OCI-M2 (cell line): ENCODE measurements at regions not wholly inside any gene's neighbourhood (a gene's known extent, or its start where the extent isn't known, plus 50 kb on each side); places are given as distances from the start of the nearest gene placed in this dataset.

Experiments
- DNase-seq: peaks from one replicate; lab custom pipeline; 2025; ENCODE audit not compliant: unreplicated experiment; lab: John Stamatoyannopoulos, UW

DNA sequence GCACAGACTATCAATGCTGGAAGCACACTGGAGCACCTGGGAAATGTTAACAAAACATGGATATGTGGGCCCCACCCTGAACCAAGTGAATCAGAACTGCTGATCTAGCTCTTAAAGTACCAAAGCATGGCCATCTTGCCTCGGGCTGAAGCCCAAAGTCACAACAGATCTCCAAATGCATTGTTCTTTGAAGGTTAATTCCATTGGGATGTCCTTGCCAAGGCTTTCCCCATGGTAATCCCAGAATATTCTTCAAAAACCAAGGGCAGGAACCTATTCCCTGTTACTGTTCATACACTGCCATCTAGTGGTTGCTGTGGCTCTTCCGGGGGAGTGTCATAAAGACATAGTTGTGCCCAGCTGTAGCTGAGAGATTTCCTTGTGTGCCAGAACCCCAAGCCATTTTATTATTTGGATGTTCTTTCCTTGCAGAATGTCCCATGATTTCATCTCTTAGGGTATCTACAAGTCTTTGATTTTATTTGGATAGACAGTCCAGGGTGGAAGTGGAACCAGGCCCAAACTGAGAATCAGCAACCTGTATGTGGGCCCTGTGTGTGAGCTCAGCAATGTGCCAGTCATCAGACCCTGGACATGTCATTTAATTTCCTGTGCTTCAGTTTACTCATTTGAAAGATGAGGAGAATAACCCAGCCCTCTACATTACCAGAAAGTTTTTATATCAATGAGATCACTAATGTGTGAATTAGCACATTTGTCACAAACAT is 290.0 kb downstream of the ACTL7B start:
- no peak for DNase-seq

DNA sequence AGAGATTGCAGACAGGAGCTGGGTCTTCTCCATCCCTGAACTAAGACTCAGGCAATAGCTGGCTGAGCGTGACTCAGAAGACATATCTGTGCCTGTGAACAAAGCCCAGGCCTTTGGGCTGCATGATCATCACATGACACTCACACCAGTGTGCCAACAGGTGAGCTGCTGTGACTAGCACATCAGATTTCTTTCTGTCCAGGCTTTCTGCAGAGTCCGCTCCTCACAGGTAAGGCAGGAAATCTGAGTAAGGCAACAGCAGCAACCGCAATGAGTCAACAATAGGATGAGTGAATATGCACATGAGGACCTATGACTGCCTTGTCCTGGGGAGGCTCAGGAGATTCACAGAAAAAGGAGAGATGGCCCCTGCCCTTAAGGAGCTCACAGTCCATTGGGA is 293.6 kb downstream of the ACTL7B start:
- no peak for DNase-seq

DNA sequence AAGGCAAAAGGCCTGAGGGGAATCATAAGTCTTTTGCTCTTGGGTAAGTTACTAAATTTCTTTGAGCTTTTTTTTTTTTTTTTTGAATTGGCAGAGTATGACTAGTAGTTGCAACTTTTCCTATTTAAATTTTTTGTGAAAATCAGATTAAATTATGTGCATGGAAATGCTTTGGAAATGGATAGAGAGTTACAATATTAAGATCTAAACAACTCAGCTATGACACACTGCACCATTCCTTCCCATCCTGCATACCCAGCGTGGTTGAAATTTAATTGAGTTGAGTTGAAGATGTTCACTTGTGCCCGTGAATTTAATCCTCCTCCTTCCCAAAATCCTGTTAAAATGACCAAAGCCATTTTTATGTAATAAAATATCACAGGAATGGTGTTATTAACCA is 296.4 kb downstream of the ACTL7B start:
- no peak for DNase-seq

DNA sequence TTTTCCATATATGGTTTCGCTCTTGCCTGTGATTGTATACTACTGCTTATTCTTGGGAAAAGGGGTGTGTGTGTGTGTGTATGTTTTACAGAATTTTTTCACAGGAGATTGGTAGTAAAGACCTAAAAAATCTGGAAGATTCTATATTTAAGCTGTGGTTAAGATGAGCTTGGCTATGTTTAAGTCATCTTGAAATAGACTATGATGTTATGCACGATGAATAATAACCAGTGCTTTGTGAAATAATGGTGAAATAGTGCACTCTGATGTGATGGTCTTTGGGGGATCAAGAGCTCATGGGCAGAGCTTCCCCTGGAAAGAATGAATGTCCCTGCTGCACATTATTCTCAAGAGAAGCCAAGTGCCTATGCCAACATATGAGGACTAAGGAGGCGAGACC is 301.0 kb downstream of the ACTL7B start:
- DNase-seq: no peak

DNA sequence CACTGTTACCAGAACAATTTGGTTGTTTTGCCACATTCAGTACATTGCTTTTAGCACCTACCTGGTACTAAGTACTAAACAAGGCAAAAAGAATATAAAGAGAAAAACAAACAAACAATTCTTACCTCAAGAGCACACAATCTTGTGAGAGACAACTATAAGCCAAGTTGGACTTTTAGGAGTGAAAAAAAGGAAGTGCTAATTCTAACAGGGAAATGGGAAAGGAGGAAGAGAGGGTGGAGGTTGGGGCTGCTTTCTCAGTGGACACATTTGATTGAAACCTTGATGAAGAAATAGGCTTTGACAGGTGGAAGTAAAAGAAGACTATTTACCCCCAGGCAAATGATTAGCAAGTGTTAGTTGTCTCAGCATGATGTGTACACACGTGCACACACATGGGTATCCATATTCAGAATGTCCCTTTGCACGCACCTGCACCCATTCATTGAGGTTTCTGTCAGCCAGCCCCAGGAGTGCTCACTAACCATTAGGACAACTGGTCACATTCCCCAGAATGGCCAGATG is 302.6 kb downstream of the ACTL7B start:
- DNase-seq: no peak

DNA sequence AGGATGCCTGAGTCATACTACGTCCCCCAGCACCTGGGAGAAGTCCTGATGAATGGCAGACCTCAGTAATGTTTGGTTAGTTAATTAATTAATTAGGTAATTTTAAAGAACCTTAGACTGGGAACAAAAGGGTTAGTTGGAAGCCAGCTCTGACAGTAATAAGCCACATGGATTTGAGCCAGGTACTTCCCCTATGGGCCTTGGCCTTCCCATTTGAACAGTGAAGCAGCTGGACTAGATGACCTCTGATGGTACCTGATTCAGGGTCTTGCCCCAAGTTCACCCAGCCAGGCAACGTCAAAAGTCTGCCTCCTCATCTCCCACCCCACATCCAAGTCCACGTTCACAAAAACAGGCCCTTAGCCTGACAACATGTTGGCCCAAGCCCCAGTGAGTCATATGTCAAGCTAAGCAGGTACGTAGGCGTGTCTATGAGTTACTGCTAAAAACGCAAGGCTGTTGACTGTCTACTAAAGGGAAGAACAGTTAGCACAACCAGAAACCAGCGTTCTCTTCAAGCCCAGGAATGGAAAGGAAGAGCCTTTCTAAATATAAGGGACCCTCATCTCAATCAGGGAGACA is 303.2 kb downstream of the ACTL7B start:
- no peak for DNase-seq

DNA sequence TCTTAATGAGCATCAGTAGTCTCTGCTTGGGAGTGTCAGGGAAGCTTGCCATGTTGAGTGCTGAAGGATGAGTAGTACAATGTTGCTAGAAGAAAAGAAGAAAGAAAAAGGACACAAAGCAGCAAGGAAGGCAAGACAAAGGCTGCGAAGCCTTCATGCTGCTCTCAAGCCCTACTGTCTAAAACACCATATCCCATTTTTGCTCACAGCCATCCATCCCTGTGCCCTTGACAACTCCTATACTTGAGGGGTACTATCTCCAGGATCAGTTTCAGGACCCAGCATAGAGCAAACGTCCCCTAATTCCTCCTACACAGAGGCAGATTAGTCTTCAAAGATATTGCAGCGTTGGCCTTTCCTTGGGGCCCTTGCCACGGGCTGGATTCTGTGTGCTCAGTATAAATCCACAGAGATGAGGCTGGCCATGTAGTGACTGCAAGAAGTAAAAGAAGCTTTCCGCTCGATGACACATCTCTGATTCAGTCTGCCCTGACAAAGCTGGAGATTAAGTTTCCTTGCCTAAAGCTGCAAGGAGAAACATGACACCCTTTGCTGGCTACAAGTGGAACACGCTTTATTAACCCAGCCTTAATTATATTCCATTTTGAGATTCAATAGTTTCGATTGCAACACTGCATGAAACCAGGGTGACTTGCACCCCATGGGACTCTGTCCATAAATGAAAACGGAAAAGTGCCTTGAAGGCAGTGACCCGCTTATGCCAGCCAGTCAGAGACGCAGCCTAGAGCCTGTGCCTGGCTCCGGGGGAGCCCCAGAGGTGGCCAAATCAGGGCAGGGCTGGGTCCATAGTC is 304.6 kb downstream of the ACTL7B start:
- no peak for DNase-seq

DNA sequence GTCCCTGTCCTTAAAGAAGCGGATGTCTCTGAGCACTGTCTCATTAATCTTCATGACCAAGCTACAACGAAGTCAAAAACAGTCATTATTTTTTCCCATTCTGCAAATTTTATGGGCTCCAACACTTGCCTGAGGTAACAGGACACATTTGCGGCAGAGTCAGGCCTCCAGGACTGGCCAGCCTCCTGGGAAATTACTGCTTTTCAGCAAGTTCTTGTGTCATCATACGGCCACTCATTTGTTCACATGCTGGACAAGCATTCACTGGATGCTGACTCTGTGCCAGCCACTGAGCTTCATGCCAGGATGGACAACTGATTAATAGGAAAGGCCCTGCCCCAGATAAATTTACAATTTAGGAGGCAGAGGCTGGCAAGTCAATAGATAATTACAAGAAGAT is 305.7 kb downstream of the ACTL7B start:
- no peak for DNase-seq

DNA sequence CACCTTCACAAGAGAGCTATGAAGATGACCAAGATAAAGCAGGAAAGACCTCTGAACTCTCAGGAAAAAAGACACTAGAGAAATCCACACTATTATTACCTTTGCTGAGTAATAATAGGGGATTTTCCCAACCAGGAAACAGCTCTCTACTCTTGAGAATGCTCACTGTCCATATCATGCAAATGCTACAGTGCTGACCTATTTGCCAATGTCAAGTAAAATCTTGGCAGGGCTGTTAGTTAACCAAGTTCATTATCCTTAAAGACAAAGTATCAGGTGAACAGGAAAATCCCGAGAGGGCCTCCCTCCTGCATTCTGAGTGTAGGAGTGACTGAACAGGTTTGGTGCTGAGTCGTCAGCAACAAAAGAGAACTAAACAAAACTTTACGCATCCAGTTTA is 306.6 kb downstream of the ACTL7B start:
- no peak for DNase-seq

DNA sequence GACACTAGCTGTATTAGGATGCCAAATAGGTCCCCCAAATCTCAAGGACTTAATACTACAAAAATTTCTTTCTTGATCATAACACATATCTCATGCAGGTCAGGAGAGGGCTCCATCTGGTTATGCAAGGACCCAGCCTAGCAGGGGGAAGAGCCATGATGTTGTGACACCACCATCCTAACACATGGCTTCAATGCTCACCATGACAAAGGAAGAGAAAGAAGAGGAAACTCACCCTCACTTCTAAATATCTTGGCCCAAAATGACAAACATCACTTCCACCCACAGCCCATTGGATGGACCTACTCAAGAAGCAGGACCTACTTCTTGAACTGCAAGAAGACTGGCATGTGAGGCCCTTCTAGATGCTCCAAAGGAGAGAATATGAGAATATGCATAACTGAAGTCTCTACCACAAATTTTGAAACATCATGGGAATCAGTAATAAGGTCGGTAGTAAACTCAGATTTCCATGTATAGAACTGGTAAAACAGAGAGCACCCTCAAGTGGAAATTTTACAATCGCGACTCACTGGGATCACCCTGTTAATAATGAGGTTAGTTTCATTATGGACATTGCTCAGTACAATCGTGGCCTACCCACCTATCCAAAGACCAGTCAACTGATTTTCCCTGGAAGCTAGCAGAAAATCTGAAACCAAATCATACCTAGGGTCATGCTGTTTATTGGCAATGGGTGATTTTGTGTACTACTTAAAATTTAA is 308.2 kb downstream of the ACTL7B start:
- no peak for DNase-seq

DNA sequence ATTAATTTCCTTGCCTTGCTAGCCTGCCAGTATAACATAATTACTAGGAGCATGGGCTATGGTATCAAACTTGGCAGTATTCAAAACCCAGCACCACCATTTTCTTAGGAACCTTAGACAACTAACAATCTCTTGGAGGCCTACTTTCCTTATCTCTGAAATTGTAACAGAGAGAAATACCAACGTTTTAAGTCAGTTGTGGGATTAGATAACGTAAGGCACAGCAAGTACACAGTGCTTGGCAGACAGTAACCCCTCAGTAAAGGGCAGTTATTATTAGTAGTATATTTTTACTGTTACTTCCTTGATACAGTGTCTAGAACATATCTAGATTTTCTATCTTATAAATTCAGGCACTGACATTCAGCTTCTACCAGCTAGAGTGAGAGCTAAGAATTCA is 309.6 kb downstream of the ACTL7B start:
- no peak for DNase-seq

DNA sequence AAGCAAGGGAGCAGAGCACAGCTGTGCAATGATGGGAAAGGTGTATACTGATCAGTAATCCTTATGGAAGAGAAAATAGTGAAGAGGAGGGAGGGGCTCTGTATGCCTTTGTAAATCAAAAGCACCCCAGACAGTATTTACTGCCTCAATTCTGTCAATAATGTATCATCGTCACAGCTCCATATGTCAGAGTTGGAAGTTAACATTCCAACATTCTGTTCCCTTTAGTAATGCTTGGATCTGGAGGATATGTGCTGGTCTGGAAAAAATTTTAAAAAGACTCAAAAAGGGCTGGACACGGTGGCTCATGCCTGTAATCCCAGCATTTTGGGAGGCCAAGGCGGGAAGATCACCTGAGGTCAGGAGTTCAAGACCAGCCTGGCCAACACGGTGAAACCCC is 310.4 kb downstream of the ACTL7B start:
- no peak for DNase-seq

DNA sequence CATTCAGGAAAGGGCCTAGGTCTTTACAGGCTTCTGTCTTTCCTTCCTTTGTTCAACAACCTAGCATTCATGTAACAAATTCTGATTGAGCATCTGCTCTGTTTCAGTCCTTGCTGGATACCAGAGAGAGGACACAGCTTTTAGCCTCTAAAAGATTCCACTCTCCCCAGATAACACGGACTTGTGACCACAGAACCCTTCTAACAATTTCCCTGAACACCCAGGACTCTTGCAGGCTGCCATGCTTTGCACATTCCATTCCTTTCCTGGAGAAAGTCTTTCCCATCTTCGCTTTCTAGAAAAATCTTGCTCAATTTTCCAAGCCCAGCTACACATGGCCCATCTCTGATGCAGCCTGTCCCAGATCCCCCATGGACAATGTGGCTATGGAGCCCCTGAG is 310.9 kb downstream of the ACTL7B start:
- DNase-seq: no peak

DNA sequence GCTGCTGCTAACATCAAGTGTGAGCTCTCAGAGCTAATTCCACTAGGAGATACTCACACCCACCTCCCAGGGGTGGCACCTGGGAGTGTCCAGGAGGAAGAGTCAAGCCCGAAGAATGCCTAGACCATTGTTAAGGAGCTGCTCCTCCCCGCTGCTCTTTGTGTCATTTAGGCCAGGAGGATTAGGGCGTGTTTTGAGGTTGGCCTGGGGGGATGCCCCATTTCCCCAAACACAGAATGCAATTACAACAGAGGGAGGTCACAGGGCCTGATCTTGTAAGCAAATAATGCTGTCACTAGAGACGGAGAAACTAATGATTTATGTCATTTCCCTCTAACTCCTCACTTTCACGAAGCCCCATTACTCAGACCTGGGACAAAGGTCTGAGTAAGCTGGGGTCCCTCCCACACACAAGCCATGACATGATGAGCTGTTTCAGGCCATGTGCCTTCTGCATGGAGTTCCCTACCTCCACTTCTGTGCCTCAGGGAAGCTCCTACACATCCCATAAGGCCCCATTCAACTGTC is 312.5 kb downstream of the ACTL7B start:
- DNase-seq: no peak

DNA sequence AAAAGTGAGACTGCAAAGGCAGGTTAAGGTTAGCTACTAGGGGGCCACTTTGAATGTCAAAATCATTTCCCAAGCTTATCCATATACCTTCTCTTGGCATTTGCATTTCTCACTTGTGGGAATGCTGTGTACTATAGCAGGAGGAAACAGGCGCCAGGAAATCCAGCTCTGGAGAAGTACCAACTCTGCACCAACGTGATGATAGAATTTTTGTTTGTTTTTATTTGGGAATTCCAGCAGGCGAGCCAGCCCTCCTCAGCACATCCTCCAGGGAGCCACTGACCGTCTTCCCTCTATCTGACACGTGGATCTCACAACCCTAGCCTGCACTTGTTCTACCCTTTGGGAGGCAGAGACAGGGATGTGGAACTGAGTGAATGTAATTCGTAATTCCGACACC is 318.0 kb downstream of the ACTL7B start:
- no peak for DNase-seq

DNA sequence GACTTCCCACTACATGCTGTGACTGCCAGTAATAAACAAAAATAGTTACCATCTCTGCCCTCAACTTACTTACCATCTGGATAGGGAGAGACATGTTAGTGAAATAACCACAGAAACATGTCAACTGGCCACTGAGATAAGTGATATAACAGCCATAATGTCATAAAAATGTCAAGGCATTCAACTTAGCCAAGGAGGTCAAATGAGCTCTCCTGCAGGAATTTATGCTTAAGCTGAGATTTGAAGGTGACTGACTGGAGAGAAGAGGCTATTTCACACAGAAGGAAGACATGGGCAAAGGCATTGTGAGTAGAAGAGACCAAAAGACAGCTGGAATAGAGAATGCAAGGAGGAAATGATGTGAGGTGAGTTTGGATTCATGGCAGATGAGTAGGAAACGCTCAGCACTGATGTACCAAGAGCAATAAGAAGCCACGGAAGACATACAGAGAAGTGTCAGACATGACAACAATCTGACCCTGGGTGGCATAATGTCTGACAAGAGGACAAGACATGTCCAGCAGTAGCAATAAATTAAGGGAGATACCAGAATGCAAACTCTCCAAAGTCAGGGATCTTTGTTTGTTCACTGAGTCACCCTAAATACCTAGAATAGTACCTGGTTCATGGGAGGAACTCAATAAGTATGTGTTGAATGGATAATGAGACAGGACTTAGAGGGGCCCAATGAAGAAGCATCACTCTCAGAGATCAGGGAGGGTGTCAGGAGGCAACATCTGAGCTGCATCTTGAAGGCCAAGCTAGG is 318.8 kb downstream of the ACTL7B start:
- no peak for DNase-seq

DNA sequence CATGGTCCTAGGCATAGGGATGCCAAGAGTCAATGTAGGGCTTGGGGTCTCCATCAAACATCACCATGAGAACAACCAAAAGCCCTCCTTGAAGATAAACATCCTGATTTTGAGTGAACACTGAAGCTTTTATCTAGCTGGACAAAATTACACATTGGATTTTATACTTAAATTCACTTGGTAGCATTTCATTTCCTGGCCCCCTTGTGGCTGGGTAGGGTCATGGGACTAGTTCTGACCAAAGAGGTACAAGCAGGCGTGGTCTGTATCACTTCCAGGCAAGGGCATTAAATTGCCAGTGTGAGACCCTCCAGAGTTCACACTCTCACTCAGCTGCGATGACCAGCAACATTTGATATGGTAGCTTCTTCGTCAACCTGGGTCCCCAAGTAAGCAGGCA is 320.3 kb downstream of the ACTL7B start:
- DNase-seq: no peak

DNA sequence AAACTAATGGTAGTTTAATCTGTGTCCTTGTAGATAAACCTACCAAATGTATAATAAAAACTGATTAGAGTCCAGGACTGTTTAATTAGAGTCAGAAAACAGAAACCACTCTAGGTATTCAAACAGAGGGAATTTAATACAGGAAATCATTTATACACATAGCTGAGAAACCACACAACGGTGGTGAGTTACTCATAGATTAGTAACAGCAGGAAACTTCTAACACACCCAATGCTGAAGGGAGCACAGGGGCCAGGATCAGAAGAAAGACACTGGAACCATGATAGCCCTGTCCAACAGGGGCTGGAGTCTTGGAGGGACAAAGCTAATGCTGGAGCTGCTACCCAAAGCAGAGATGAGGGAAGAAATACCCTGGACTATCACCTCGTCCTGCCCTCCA is 321.0 kb downstream of the ACTL7B start:
- DNase-seq: no peak

DNA sequence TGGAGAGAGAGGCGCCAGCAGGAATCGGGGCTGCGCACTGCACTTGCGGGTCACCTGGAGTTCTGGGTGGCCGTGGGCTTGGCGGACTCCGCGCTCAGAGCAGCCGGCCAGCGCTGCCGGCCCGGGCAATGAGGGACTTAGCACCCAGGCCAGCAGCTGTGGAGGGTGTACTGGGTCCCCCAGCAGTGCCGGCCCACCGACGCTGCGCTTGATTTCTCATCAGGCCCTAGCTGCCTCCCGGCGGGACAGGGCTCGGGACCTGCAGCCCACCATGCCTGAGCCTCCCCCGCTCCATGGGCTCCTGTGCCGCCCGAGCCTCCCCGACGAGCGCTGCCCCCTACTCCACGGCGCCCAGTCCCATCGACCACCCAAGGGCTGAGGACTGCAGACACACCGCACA is 325.6 kb downstream of the ACTL7B start:
- no peak for DNase-seq

DNA sequence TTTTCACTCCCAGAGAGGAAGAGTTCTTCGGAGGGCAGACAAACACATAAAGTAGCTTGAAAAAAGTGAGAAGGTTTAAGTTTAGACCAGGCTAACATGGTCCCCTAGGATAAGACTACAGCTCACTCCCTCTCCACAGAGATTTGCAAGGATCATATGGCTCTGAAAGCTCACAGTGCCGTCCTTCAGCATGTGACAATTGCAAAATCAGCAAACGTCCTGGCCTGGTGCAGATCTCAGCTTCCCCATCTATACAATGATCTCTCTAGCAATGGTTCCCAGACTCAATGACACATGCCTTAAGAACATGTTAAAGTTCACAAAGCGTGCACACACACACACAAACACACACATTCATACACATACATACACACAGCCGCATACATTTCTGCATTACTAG is 327.6 kb downstream of the ACTL7B start:
- DNase-seq: no peak
